Psoas muscle (tissue), 7 donors: ENCODE measurements at regions not wholly inside any gene's neighbourhood (a gene's known extent, or its start where the extent isn't known, plus 50 kb on each side); places are given as distances from the start of the nearest gene placed in this dataset.

Experiments used
- ATAC-seq, 4 donors: fragments of 200-7000 bp; cut with Tn5 transposase; one replicate each; pipeline ENCODE4 v1.9.1; 2020; ENCODE audit warnings: moderate library complexity in 3 of 4, mild to moderate bottlenecking in 2 of 4
- DNase-seq, 2 donors: peaks; one replicate each; pipeline ENCODE4 v3.0.0-alpha.2; 2020
- H3K27ac ChIP-seq: fragments of 200-600 bp; one replicate; pipeline ENCODE4 v1.8.0; 2022
- H3K27me3 ChIP-seq, 3 donors: fragments of 200-600 bp in 1 of 3; one replicate each; pipeline versions ENCODE4 v1.6.1 to v1.8.0; 2013 to 2022; ENCODE audit warnings: low read length in 2 of 3, mild to moderate bottlenecking in 2 of 3, moderate library complexity in 1 of 3; ENCODE audit not compliant: insufficient read depth in 3 of 3
- H3K36me3 ChIP-seq, 2 donors: fragments of 200-600 bp in 1 of 2; one replicate each; pipeline versions ENCODE4 v1.6.1 to v1.8.0; 2013 to 2022; ENCODE audit warnings: low read depth in 1 of 2, mild to moderate bottlenecking in 1 of 2, moderate library complexity in 1 of 2; ENCODE audit not compliant: insufficient read depth in 1 of 2
- H3K4me1 ChIP-seq: fragments of 200-600 bp; one replicate; pipeline ENCODE4 v1.8.0; 2022
- H3K4me3 ChIP-seq: fragments of 200-600 bp; one replicate; pipeline ENCODE4 v1.8.0; 2022; ENCODE audit warnings: mild to moderate bottlenecking
- H3K9me3 ChIP-seq: fragments of 200-600 bp; one replicate; pipeline ENCODE4 v1.8.0; 2022
- CTCF ChIP-seq: fragments of 200-600 bp; IDR thresholded peaks from one replicate; pipeline ENCODE4 v1.8.0; 2022; ENCODE audit warnings: antibody characterized with exemption
- WGBS, 3 donors: extraction: QIAGEN DNeasy Blood & Tissue Kit; methylation state at CpG; one replicate each; pipeline versions ENCODE4 v1.1.6 to v1.1.7; 2013; 5-methylcytosine and 5-hydroxymethylcytosine counted together
- intact Hi-C, 2 donors: fragments of 100-400 bp; cut with DNase I; formaldehyde crosslinking; loops; one replicate each; pipeline versions ENCODE4 v1.11.0 to v1.14.2; 2022
- donor health status: healthy with polysubstance abuse.
- donor health status: DM: no; HTN: no; CAD: no; lungs with moderate emphysema.
- donor health status: Bipolar disorder and iron deficiency.
- donor health status: healthy.
- donor health status: DM: yes; HTN: yes; CAD: no.
- donor health status: DM: no; HTN: no; CAD: no.
- donor health status: DM: yes; HTN: yes; CAD: no.

GRCh38 chr14:26217778-26218177 lies 380.1 kb downstream of the NOVA1 start:
- H3K36me3 ChIP-seq, result no peaks in the 10 kb centered on the region
- ATAC-seq, result no peak

GRCh38 chr14:26216786-26217185 lies 381.0 kb downstream of the NOVA1 start:
- Histone ChIP-seq H3K9me3 (no peaks in the 10 kb centered on the region), H3K36me3 (no peaks in the 10 kb centered on the region), H3K4me3 (no peak overlapping the region), H3K27me3 (no peaks in the 10 kb centered on the region), H3K4me1 (no peaks in the 10 kb centered on the region), H3K27ac (no peak overlapping the region)
- ATAC-seq (no peak), DNase-seq (no peak)
- intact Hi-C loops, result no loop called here
- 58 to 73% (median 62%) methylated on average over 5 of the region's 5 CpGs for WGBS, 3 donors
- no peak for TF ChIP-seq CTCF

More at GRCh38 chr14:26217778-26218177, 380.1 kb downstream of the NOVA1 start:
- whole genome bisulfite sequencing, 3 donors, result 61 to 70% (median 64%) methylated on average over 2 of the region's 2 CpGs
- H3K27ac ChIP-seq, result no peak overlapping the region
- DNase-seq, result no peak
- H3K27me3 ChIP-seq, result no peaks in the 10 kb centered on the region
- no peak overlapping the region for H3K4me3 ChIP-seq
- no peak for TF ChIP-seq CTCF
- H3K9me3 ChIP-seq, result no peaks in the 10 kb centered on the region
- no peaks in the 10 kb centered on the region for H3K4me1 ChIP-seq
- intact Hi-C loops, result no loop called here

GRCh38 chr14:26213846-26214575 lies 383.8 kb downstream of the NOVA1 start:
- ATAC-seq (no peak), DNase-seq (no peak)
- no peak for TF ChIP-seq CTCF
- Histone ChIP-seq H3K4me3 (no peak overlapping the region), H3K27ac (no peak overlapping the region), H3K9me3 (no peaks in the 10 kb centered on the region), H3K27me3 (no peaks in the 10 kb centered on the region), H3K4me1 (no peaks in the 10 kb centered on the region), H3K36me3 (no peaks in the 10 kb centered on the region)
- intact Hi-C loops, result no loop called here
- 78 to 90% (median 79%) methylated on average over 1 of the region's 1 CpG for WGBS, 3 donors

- intact Hi-C loops, result no loop called here
- Histone ChIP-seq H3K9me3 (no peaks in the 10 kb centered on the region), H3K36me3 (no peaks in the 10 kb centered on the region), H3K4me3 (no peak overlapping the region), H3K27ac (no peak overlapping the region), H3K4me1 (no peaks in the 10 kb centered on the region), H3K27me3 (peaks cover 0 to 5% (median 2%) of the 10 kb centered on the region in 3 donors)
- WGBS, 3 donors, result 76 to 84% (median 79%) methylated on average over 2 of the region's 2 CpGs
- no peak for TF ChIP-seq CTCF
- no peak for DNase-seq
- no peak for ATAC-seq
Observed at GRCh38 chr14:26209699-26210098, 388.1 kb downstream of the NOVA1 start.

- Histone ChIP-seq H3K36me3 (no peaks in the 10 kb centered on the region), H3K4me3 (no peak overlapping the region), H3K4me1 (no peaks in the 10 kb centered on the region), H3K27ac (no peak overlapping the region), H3K9me3 (no peaks in the 10 kb centered on the region), H3K27me3 (peaks cover 0 to 16% (median 2%) of the 10 kb centered on the region in 3 donors)
- no peak for TF ChIP-seq CTCF
- intact Hi-C loops, result no loop called here
- DNase-seq (no peak), ATAC-seq (no peak)
- 61 to 72% (median 67%) methylated on average over 2 of the region's 2 CpGs for WGBS, 3 donors
Observed at GRCh38 chr14:26206640-26207039, 391.2 kb downstream of the NOVA1 start.
